PC-9 (cell line): ENCODE measurements at regions not wholly inside any gene's neighbourhood (a gene's known extent, or its start where the extent isn't known, plus 50 kb on each side); places are given as distances from the start of the nearest gene placed in this dataset.

Source experiments
- BruUV-seq: library from RNA; stranded (reverse); fragments of 400-500 nt; replicated peaks from 2 replicates; lab custom pipeline; 2021; lab: Mats Ljungman, UMichigan
- CTCF ChIA-PET: fragments of 300-600 bp; sonication (Branson Sonifier 250); formaldehyde crosslinking; loops from one replicate; lab custom pipeline; 2022; ENCODE audit warnings: antibody characterized with exemption; lab: Charles Lee
- POLR2A ChIA-PET: fragments of 300-600 bp; sonication (Branson Sonifier 250); formaldehyde crosslinking; loops from one replicate; lab custom pipeline; 2022; ENCODE audit warnings: antibody characterized with exemption; ENCODE audit not compliant: unreplicated experiment; lab: Charles Lee
- DNase-seq, 2 experiments: peaks; one replicate each; pipeline versions ENCODE4 v3.0.0 to v3.0.0-alpha.2; 2015 to 2022; ENCODE audit warnings: mixed read lengths in 1 of 2
- H2AFZ ChIP-seq: fragments of 200-600 bp; sonication (generic); 2 replicates; pipeline ENCODE4 v1.8.1; 2017; ENCODE audit warnings: antibody characterized with exemption
- H3F3A ChIP-seq: fragments of 200-600 bp; sonication (generic); 2 replicates; pipeline ENCODE4 v1.8.1; 2017; ENCODE audit warnings: antibody characterized with exemption, mild to moderate bottlenecking, low read depth; ENCODE audit not compliant: insufficient read depth
- H3K27ac ChIP-seq: fragments of 200-600 bp; sonication (generic); 2 replicates; pipeline ENCODE4 v1.6.1; 2016; ENCODE audit warnings: mixed run types
- H3K27me3 ChIP-seq: fragments of 200-600 bp; sonication (generic); 2 replicates; pipeline ENCODE4 v1.6.1; 2016; ENCODE audit warnings: low read depth, mixed run types; ENCODE audit not compliant: insufficient read depth
- H3K36me3 ChIP-seq: fragments of 200-600 bp; sonication (generic); 2 replicates; pipeline ENCODE4 v1.6.1; 2016; ENCODE audit warnings: low read depth, mixed run types
- H3K4me1 ChIP-seq: fragments of 200-600 bp; sonication (generic); replicated peaks from 2 replicates; pipeline ENCODE4 v1.6.1; 2016; ENCODE audit warnings: mixed run types; ENCODE audit not compliant: insufficient read depth
- H3K4me2 ChIP-seq: fragments of 200-600 bp; sonication (generic); 2 replicates; pipeline ENCODE4 v1.6.1; 2017; ENCODE audit warnings: mixed run types
- H3K4me3 ChIP-seq: fragments of 200-600 bp; sonication (generic); 2 replicates; pipeline ENCODE4 v1.6.1; 2016; ENCODE audit warnings: mixed run types
- H3K79me2 ChIP-seq: fragments of 200-600 bp; sonication (generic); 2 replicates; pipeline ENCODE4 v1.6.1; 2017; ENCODE audit warnings: low read depth, mixed run types
- H3K9me2 ChIP-seq: fragments of 200-600 bp; sonication (generic); 2 replicates; pipeline ENCODE4 v1.8.1; 2017; ENCODE audit warnings: mild to moderate bottlenecking; ENCODE audit not compliant: insufficient read depth
- H3K9me3 ChIP-seq: fragments of 200-600 bp; sonication (generic); 2 replicates; pipeline ENCODE4 v1.8.1; 2016; ENCODE audit warnings: low read depth; ENCODE audit not compliant: insufficient read depth
- H4K20me1 ChIP-seq: fragments of 200-600 bp; sonication (generic); 2 replicates; pipeline ENCODE4 v1.8.1; 2017; ENCODE audit not compliant: insufficient read depth
- EZH2 ChIP-seq: fragments of 200-600 bp; sonication (generic); IDR thresholded peaks from 2 replicates; pipeline ENCODE4 v1.8.0; 2017; ENCODE audit warnings: antibody characterized with exemption, low read depth
- intact Hi-C: fragments of 100-400 bp; cut with micrococcal nuclease; formaldehyde crosslinking; loops from one replicate; pipeline ENCODE4 v1.10.0; 2022; ENCODE audit not compliant: unreplicated experiment
- TF ChIP-seq, protein P1 (sequence below): fragments of 200-600 bp; sonication (generic); conservative IDR thresholded peaks from 2 replicates; pipeline ENCODE4 v1.6.1; 2017; ENCODE audit warnings: mixed run types, antibody characterized with exemption, mild to moderate bottlenecking, moderate library complexity

DNA sequence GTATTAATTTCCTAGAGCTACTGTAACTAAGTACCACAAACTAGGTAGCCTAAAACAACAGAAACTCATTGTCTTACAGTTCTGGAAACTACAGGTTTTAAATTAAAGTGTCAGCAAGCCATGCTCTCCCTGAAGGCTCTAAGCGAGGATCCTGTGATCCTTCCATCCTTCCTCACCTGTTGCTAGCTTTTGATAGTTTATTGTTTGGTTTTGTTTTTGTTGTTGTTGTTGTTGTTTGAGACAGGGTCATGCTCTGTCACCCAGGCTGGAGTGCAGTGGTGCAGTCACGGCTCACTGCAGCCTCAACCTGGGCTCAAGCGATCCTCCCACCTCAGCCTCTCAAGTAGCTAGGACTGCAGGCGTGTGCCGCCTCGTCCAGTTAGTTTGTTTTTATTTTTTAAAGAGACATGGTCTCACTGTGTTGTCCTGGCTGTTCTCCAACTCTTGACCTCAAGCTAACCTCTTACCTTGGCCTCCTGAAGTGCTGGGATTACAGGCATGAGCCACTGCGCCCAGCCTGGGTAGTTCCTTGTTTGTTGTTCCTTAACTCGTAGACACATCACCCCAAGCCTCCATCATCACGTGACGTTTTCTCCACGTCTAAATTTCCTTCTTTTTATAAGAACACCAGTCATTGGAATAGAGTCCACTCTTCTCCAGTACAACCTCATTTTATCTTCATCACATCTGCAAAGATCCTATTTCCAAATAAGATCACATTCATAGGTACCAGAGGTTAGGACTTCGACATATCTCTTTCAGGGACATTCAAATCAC lies 109.1 kb downstream of the AKR1D1 start:
- DNase-seq: no peak
- Histone ChIP-seq H3K9me3 (peaks cover 16% of the 10 kb centered on the region), H2AFZ (no peak overlapping the region), H3K27ac (no peak overlapping the region), H3K4me2 (no peak overlapping the region), H3F3A (no peaks in the 10 kb centered on the region), H3K4me3 (no peak overlapping the region), H3K4me1 (no peaks in the 10 kb centered on the region), H3K79me2 (no peaks in the 10 kb centered on the region), H4K20me1 (no peaks in the 10 kb centered on the region), H3K36me3 (no peaks in the 10 kb centered on the region), H3K27me3 (no peaks in the 10 kb centered on the region), H3K9me2 (no peaks in the 10 kb centered on the region)
- no peak for TF ChIP-seq EZH2
- TF ChIP-seq, protein P1, sequence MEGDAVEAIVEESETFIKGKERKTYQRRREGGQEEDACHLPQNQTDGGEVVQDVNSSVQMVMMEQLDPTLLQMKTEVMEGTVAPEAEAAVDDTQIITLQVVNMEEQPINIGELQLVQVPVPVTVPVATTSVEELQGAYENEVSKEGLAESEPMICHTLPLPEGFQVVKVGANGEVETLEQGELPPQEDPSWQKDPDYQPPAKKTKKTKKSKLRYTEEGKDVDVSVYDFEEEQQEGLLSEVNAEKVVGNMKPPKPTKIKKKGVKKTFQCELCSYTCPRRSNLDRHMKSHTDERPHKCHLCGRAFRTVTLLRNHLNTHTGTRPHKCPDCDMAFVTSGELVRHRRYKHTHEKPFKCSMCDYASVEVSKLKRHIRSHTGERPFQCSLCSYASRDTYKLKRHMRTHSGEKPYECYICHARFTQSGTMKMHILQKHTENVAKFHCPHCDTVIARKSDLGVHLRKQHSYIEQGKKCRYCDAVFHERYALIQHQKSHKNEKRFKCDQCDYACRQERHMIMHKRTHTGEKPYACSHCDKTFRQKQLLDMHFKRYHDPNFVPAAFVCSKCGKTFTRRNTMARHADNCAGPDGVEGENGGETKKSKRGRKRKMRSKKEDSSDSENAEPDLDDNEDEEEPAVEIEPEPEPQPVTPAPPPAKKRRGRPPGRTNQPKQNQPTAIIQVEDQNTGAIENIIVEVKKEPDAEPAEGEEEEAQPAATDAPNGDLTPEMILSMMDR: no peak
- POLR2A ChIA-PET: no interaction called here
- no TSS peak for BruUV-seq
- intact Hi-C loops: no loop called here
- CTCF ChIA-PET: no interaction called here

DNA sequence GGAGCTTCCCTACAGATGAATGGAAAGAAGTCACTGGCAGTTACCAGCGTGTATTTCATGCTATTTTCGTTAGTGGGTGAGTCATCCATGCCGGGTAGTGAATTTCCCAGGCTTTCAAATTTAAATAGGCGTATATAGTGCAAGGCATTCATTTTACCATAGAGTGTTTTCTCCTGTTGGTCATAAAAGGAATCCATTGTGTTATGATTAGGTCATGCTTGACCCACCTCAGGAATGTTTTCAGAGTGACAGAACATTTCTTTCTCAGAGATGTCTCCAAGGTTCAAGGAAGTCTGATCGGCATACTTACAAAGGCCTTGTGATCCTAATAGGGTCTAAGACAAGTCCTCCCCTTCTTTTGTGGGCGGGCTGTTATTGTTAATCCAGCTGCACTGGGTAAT lies 110.7 kb downstream of the AKR1D1 start:
- H3F3A ChIP-seq: no peaks in the 10 kb centered on the region
- no peaks in the 10 kb centered on the region for H3K36me3 ChIP-seq
- TF ChIP-seq, protein P1: no peak
- TF ChIP-seq EZH2: no peak
- H3K4me3 ChIP-seq: no peak overlapping the region
- no peaks in the 10 kb centered on the region for H4K20me1 ChIP-seq
- no peaks in the 10 kb centered on the region for H3K4me1 ChIP-seq
- POLR2A ChIA-PET: no interaction called here
- no peaks in the 10 kb centered on the region for H3K9me2 ChIP-seq
- H3K27ac ChIP-seq: no peak overlapping the region
- no peak overlapping the region for H3K4me2 ChIP-seq
- H3K79me2 ChIP-seq: no peaks in the 10 kb centered on the region
- BruUV-seq: no TSS peak
- intact Hi-C loops: no loop called here
- no peak overlapping the region for H2AFZ ChIP-seq
- CTCF ChIA-PET: no interaction called here
- H3K27me3 ChIP-seq: no peaks in the 10 kb centered on the region
- DNase-seq: peak; percentile 21 to 47
- peaks cover 16% of the 10 kb centered on the region for H3K9me3 ChIP-seq

DNA sequence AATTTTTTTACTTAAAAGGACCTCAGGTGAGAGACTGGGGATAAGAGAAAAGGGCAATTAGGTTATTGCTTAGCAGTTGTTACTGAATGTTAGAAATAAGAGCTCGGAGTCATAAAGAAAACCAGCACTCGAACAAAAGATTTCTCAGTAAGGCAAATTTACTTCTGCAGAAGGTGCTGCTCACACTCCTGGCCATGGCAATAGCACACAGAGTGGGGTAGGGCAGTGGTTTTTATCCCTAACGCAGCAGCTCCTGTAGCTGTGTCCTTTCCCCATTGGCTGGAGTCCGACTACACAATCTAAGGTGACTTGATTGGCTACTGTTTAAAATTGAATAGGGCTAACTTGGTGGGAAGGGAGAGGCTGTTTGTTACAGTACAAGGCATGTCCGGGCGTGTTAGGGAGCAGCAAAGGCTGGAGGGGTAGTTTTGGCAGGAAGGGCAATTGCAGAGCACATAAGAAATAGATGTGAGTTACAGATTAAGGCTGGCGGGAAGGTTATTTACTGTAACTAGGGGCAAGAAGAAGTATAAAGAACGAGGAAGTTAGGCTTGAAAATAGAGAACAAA lies 112.1 kb downstream of the AKR1D1 start:
- Histone ChIP-seq H3K27me3 (no peaks in the 10 kb centered on the region), H4K20me1 (no peaks in the 10 kb centered on the region), H3K9me3 (peaks cover 16% of the 10 kb centered on the region), H3K4me1 (no peaks in the 10 kb centered on the region), H2AFZ (no peak overlapping the region), H3K4me2 (no peak overlapping the region), H3K9me2 (no peaks in the 10 kb centered on the region), H3K36me3 (no peaks in the 10 kb centered on the region), H3K79me2 (no peaks in the 10 kb centered on the region), H3K4me3 (no peak overlapping the region), H3K27ac (no peak overlapping the region), H3F3A (no peaks in the 10 kb centered on the region)
- ChIA-PET CTCF (no interaction called here), POLR2A (interaction anchor here (0.7 kb wide), 1 partner anchor 99 kb away, joined by 6 read pairs; no protein-coding TSS in a partner anchor)
- BruUV-seq: no TSS peak
- intact Hi-C loops: no loop called here
- TF ChIP-seq, protein P1: no peak
- no peak for TF ChIP-seq EZH2
- DNase-seq: no peak
